ENCODE measurements at regions not wholly inside any gene's neighbourhood (a gene's known extent, or its start where the extent isn't known, plus 50 kb on each side); places are given as distances from the start of the nearest gene placed in this dataset.

GRCh38 chr10:53115660-53116059 lies 343.1 kb upstream of the MBL2 start:
- Histone ChIP-seq H2BK120ac (ENCODE audit: low read depth, low read length, poor library complexity, severe bottlenecking) (no peak overlapping the region), H3K9me3 (ENCODE audit: control insufficient read depth, low read depth, low read length) (no peaks in the 10 kb centered on the region), H3K9ac (ENCODE audit: extremely low read depth, insufficient read length, low read length) (no peak overlapping the region), H3K79me2 (ENCODE audit: insufficient read depth, low read length) (no peaks in the 10 kb centered on the region), H4K8ac (replicated peaks; ENCODE audit: insufficient read length, low read depth, low read length) (no peak overlapping the region), H4K91ac (ENCODE audit: insufficient read length, low read depth, low read length) (no peak overlapping the region), H3K14ac (ENCODE audit: insufficient read depth, low read length) (no peak overlapping the region), H3T11ph (ENCODE audit: low read length) (no peak overlapping the region), H2BK5ac (ENCODE audit: insufficient read length, low read length) (no peak overlapping the region), H3K56ac (ENCODE audit: insufficient read length, low read depth, low read length) (no peak overlapping the region), H3K23me2 (ENCODE audit: insufficient read length, low read depth, low read length, poor library complexity, severe bottlenecking) (no peaks in the 10 kb centered on the region), H4K5ac (ENCODE audit: insufficient read length, low read depth, low read length) (no peak overlapping the region), H2AK5ac (ENCODE audit: insufficient read length, low read length) (no peak overlapping the region), H3K4ac (ENCODE audit: low read depth, low read length) (no peak overlapping the region), H3K27me3 (ENCODE audit: insufficient read depth, low read length) (no peaks in the 10 kb centered on the region), H2BK15ac (ENCODE audit: low read depth, low read length) (no peak overlapping the region), H3K23ac (ENCODE audit: insufficient read length, low read depth, low read length) (no peak overlapping the region), H2BK12ac (ENCODE audit: insufficient read length, low read depth, low read length) (no peak overlapping the region), H3K27ac (ENCODE audit: insufficient read length, low read depth, low read length) (no peak overlapping the region), H2BK20ac (ENCODE audit: low read depth, low read length, poor library complexity, severe bottlenecking) (no peak overlapping the region), H2AFZ (ENCODE audit: low read length) (no peak overlapping the region), H3K4me1 (ENCODE audit: insufficient read depth, low read length) (no peaks in the 10 kb centered on the region), H3K79me1 (ENCODE audit: insufficient read depth, low read depth, low read length, poor library complexity, severe bottlenecking) (no peaks in the 10 kb centered on the region), H3K4me2 (ENCODE audit: insufficient read depth, insufficient read length, low read length) (no peak overlapping the region), H3K18ac (ENCODE audit: insufficient read length, low read depth, low read length) (no peak overlapping the region), H4K20me1 (ENCODE audit: control insufficient read depth, insufficient read depth, insufficient read length) (no peaks in the 10 kb centered on the region)
- Mint-ChIP-seq H3K4me1 (peaks cover 0 to 3% of the 10 kb centered on the region in 2 experiments; a peak in 1 of 4 replicates), H3K27ac (no peak overlapping the region), H3K36me3 (ENCODE audit: insufficient read depth in 1 of 3, low read depth in 3 of 3) (peaks cover 7 to 27% (median 20%) of the 10 kb centered on the region in 3 experiments), H3K9me3 (peaks cover 23% of the 10 kb centered on the region in 2 experiments), H3K4me3 (no peak overlapping the region), H3K27me3 (ENCODE audit: low read depth) (no peaks in the 10 kb centered on the region)
- no peak for DNase-seq
- TF ChIP-seq CTCF (conservative IDR thresholded peaks at IDR 0.05): no peak
- no CpG with 5 or more reads among the region's 2 CpGs for WGBS (ENCODE audit: extremely low coverage, insufficient read length, low lambda C conversion rate)
